LoVo (cell line): ENCODE measurements at regions not wholly inside any gene's neighbourhood (a gene's known extent, or its start where the extent isn't known, plus 50 kb on each side); places are given as distances from the start of the nearest gene placed in this dataset.
"Not testable (repeated sequence)": the region's sequence is repeated elsewhere in the genome, so short reads cannot be mapped to it uniquely, and the experiment has no call there.

Experiments used
- DNase-seq: peaks from one replicate; pipeline ENCODE4 v3.0.0-alpha.2; 2016; ENCODE audit warnings: low spot score

DNA sequence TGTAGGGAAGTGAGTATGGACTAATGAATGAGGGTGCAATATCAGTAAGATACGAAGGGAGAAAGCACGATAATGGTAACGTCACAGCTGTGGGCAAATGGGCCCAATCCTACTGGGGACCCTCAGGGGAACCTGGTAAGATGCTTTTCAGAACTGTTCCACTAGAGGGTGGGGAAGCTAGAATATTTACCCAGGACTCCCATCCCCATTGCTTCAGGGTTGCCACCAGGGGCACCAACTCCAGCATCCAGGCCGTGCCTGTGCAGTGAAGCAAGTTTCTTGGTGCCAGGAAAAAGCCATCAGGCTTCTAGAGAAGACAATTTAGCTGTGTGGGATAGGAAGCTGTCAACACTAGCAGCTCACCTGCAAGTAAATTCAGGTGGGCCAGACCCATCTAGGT lies 409.3 kb downstream of the AGTPBP1 start:
- DNase-seq, result peak; percentile 10

DNA sequence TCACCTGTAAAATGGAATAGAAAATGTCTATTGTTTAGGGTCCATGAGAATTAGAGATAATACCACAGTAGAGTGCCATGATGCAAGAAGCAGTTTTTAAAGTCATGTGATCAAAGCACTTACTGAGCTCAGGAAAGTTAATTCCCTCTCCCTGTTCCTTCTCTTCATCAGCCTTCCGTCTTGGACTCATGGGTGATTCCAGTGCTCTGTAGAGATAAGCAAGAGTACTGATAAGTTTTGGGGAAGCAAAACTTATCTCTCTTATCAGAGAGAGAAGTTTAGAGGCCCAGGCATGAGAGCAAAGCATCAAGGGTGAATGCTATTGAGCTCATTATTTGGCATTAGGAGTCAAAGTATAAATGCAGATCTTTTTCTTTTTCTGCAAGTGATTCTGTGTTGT lies 410.1 kb downstream of the AGTPBP1 start:
- DNase-seq, result no peak

- DNase-seq, result no peak
These were observed 419.2 kb downstream of the AGTPBP1 start for GRCh38 chr9:85322592-85322991.

- no peak for DNase-seq
These were observed 420.2 kb downstream of the AGTPBP1 start for GRCh38 chr9:85321561-85321960.

DNA sequence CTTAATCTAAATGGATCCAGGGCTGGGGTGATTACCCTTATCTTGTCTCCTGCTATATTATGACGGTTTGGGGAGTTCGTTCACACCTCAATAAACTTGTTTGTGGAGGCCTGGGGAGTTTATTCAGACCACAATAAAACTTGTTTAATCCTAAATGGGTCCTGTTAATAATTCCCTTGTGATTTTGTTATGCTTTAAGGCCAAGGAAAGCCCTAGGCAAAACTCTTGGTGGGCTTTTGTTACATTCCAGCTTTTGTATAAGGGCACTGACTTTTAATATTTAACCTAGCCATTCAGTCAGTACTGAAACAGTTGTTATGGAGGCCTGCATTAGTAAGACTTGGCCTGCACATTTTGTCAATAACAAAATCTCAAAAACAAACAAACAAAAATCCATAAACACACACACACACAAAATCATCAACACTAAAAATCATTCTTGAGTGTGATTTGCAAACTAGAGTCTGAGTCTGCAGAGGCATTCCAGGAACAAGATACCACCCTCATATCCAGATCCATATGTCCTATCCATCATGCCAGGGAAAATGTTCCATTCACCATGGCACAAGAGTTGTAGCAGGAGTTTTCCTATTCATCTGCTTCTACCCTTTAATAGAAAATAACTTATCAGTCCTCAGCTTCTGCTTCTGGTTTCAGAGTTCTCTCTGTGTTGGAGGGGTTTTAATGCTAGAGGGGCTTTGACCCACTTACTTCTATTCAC lies 421.7 kb downstream of the AGTPBP1 start:
- DNase-seq, result no peak

DNA sequence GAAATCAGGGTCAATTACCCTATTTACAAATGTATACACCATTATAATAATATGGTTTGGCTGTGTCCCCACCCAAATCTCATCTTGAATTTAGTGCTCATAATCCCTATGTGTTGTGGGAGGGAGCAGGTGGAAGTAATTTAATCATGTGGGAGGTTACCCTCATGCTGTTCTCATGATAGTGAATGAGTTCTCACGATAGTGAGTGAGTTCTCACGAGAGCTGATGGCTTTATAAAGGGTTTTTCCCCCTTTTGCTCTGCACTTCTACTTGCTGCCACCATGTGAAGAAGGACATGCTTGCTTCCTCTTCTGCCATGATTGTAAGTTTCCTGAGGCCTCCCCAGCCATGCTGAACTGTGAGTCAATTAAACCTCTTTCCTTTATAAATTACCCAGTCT lies 426.2 kb downstream of the AGTPBP1 start:
- not testable (repeated sequence) for DNase-seq

GRCh38 chr9:85310573-85310972 lies 431.2 kb downstream of the AGTPBP1 start:
- DNase-seq, result no peak

DNA sequence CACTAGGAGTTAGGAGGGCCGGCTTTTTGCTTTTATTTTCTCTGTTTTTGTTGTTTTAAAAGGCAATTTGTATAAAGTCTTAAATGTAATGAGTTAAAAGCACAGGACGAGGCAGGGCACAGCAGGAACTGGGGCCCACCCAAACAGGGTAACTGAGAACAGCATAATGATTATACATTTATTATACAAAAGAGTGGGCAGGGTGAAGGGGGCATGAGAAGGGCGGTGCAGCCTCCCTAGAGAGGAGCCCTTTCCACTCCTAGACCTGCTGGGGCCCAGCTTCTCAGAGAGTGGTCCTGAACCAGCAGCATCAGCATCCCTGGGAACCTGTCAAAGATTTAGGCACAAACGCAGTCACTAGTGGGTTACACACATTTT lies 438.0 kb downstream of the AGTPBP1 start:
- DNase-seq, result no peak

DNA sequence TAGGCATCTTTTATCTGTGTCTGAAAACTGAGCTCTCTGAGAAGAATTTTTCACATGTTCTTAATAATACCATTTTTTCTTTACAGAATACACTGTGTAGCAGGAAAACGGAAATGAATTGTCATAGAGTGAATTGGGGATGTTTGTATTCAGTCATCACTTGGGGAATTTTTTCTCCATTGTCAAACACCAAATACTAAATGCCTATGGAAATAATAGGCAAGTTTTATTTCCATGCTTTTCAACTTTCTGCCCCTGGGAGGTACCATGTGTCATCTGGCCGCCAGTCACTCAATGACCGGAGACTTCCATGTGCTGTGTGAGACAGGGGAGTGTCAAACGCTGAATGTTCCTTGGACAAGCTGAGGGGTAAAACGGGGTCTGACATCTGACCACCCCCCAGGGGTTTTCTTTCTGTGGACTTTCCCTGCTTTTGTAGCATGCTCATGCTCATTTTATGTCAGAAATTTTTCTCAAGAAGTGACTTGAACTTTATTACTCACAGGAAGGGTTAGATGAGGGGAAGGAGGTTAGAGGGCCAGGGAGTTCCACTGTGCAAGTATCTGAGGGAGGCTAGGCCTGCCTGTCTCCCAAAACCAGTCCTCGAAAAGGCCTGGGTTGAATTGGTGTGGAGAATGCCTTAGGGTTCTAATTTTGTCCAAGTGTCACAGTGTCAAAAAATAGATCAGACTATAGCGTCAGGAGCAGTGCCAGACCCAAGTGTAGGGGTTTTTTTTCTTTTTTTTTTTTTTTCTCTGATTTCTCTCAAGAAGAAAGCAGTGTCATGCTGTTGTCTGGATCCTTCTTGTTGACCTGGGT lies 438.6 kb downstream of the AGTPBP1 start:
- no peak for DNase-seq

DNA sequence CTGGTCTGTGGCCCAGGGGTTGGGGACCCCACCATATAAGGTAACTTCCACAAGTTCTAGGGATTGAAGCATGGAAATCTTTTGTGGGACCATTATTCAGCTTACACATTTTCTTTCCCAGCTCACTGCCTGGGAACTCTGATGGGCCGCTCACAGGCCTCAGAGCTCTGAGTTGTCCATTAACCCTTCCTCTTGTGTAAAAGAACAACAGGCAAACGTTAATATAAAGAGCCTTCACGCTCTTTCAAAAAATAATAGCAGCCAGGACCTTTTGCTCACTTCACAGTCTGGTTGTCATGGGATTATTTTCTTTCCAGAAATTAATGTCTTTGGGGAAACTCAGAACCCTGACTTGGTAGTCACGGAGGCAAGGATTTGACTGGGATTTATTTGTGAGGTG lies 443.3 kb downstream of the AGTPBP1 start:
- no peak for DNase-seq

DNA sequence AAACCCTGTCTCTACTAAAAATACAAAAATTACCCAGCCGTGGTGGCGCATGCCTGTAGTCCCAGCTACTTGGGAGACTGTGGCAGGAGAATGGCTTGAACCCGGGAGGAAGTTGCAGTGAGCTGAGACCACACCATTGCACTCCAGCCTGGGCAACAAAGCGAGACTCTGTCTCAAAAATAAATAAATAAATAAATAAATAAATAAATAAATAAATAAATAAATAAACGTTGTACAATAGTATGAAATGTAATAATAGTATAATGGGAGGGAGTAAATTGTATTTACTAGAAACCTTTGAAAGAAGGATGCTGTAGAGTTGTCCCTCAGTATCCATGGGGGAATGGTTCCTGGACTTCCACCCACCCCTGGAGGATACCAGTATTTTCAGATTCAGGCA lies 446.5 kb downstream of the AGTPBP1 start:
- DNase-seq, result not testable (repeated sequence)

GRCh38 chr9:85292261-85292660 lies 449.5 kb downstream of the AGTPBP1 start:
- DNase-seq, result no peak

- no peak for DNase-seq
These were observed 450.5 kb downstream of the AGTPBP1 start for GRCh38 chr9:85291266-85291665.

GRCh38 chr9:85290019-85290418 lies 451.7 kb downstream of the AGTPBP1 start:
- DNase-seq, result no peak

- DNase-seq, result no peak
These were observed 452.6 kb downstream of the AGTPBP1 start for GRCh38 chr9:85289142-85289541.

GRCh38 chr9:85283421-85283820 lies 458.3 kb downstream of the AGTPBP1 start:
- DNase-seq, result no peak

DNA sequence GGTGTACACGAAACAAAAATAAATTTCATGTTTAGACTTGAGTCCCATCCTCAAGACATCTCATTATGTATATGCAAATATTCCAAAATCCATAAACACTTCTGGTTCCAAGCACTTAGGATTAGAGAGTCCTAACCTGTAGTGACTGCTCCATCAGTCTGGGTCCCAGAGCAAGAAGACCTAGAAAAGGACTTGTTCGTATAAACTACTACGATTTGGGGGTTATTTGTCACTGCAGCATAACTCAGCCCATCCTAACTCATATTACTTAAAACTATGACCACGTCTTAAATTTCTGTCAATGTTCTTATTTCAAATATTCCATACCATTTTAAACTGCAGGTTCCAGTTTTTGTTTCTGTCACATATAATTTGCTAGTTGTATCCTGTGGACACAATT lies 463.0 kb downstream of the AGTPBP1 start:
- DNase-seq, result no peak

GRCh38 chr9:85276741-85277140 lies 465.0 kb downstream of the AGTPBP1 start:
- DNase-seq, result no peak

DNA sequence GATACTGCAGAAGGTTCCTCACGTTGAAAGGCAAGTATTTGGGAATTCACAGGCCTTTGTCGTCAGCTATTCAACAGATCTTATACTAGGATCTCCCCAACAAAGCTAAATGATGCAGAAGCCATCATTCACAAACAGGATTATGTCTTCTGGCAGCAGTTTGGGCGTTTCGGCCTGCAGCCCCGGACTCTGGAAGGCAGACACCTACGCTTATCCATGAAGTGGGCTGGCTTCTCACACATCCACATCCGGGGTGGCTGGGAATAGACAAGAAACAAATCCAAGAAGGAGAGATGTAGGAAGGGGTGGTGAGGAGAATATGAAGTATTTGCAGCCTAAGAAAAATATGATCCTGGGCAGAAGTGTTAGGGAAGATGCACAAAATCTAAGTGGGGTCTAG lies 471.9 kb downstream of the AGTPBP1 start:
- no peak for DNase-seq

- DNase-seq, result no peak
These were observed 473.6 kb downstream of the AGTPBP1 start for GRCh38 chr9:85268131-85268530.

DNA sequence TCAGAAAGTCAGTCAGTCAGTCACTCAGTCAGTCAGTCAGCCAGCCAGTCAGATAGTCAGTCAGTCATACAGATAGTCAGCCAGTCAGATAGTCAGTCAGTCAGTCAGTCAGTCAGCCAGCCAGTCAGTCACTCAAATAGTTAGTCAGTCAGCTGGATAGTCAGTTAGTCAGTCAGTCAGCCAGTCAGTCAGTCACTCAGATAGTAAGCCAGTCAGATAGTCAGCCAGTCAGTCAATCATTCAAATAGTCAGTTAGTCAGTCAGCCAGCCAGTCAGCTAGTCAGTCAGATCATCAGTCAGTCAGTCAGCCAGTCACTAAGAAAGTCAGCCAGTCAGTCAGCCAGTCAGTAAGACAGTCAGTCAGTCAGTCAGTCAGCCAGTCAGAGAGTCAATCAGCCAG lies 477.1 kb downstream of the AGTPBP1 start:
- no peak for DNase-seq

- DNase-seq, result no peak
These were observed 478.5 kb downstream of the AGTPBP1 start for GRCh38 chr9:85263288-85263687.

DNA sequence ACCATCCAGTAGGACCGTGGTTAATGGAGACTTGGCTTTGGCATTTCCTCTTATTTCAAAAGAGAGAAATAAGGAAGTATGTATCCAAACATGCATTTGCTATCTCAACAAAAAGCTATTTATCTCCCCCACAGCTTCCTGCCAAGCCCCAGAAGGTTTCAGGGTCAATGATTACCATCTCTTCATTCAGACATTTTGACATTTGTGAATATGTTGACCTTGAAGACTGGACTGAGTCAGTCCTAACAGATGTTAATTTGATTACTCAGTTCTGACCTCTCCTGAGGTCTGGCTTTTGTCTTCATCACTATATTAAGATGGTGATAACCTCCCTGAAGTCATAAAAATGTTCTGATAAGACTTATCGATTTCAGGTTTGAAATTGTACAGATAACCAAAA lies 479.4 kb downstream of the AGTPBP1 start:
- DNase-seq, result no peak
